PC-9 (cell line): ENCODE measurements at regions not wholly inside any gene's neighbourhood (a gene's known extent, or its start where the extent isn't known, plus 50 kb on each side); places are given as distances from the start of the nearest gene placed in this dataset.

Experiments used
- EZH2 ChIP-seq: fragments of 200-600 bp; sonication (generic); IDR thresholded peaks from 2 replicates; pipeline ENCODE4 v1.8.0; 2017; ENCODE audit warnings: antibody characterized with exemption, low read depth
- TF ChIP-seq, protein P1 (sequence below): fragments of 200-600 bp; sonication (generic); conservative IDR thresholded peaks from 2 replicates; pipeline ENCODE4 v1.6.1; 2017; ENCODE audit warnings: mixed run types, antibody characterized with exemption, mild to moderate bottlenecking, moderate library complexity

DNA sequence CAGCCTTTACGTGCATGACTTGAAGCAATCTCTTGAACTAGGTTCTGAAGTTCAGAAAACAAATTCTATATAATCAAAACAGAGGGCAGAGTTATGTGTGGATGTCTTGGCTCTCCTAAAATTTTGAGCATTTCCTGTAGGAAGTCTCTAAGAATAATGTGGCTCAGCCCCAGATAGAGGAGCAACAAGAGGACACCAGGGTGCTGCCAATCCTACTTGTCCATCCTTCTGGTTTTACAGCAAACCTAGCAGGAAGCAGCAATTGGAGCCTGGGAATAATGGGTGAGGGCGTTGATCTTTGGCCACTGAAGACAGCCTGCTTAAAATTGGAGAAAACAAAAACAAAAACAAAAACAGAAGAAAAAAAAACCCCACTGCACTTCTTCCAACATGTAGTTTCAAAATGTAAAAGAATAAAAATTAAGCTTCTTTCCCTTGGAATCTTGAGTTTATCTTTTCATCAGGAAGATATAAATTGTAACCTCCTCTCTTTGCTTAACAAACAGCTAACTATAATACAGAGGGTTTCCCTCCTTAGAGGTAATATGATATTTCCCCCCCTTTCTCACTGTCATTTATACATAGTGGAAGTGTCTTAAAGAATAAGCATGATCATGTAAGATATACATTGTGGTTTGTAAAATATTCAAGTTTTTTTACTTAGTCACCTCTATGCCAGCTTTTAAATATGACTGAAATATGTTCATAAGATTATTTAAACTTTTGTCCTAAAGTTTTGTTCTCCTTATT, 130.6 kb downstream of the FBXO8 start:
- TF ChIP-seq, protein P1, sequence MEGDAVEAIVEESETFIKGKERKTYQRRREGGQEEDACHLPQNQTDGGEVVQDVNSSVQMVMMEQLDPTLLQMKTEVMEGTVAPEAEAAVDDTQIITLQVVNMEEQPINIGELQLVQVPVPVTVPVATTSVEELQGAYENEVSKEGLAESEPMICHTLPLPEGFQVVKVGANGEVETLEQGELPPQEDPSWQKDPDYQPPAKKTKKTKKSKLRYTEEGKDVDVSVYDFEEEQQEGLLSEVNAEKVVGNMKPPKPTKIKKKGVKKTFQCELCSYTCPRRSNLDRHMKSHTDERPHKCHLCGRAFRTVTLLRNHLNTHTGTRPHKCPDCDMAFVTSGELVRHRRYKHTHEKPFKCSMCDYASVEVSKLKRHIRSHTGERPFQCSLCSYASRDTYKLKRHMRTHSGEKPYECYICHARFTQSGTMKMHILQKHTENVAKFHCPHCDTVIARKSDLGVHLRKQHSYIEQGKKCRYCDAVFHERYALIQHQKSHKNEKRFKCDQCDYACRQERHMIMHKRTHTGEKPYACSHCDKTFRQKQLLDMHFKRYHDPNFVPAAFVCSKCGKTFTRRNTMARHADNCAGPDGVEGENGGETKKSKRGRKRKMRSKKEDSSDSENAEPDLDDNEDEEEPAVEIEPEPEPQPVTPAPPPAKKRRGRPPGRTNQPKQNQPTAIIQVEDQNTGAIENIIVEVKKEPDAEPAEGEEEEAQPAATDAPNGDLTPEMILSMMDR, result no peak
- TF ChIP-seq EZH2, result no peak
